Adipocyte (in vitro differentiated cells): ENCODE measurements at regions not wholly inside any gene's neighbourhood (a gene's known extent, or its start where the extent isn't known, plus 50 kb on each side); places are given as distances from the start of the nearest gene placed in this dataset.

Experiments used
- DNase-seq: peaks from one replicate; pipeline ENCODE4 v3.0.0-alpha.2; 2015; ENCODE audit warnings: low read depth
- H3K27me3 ChIP-seq: replicated peaks from 2 replicates; pipeline ENCODE4 v1.7.0; 2013; ENCODE audit warnings: mild to moderate bottlenecking, low read length, moderate library complexity; ENCODE audit not compliant: control insufficient read depth, insufficient read depth
- H3K36me3 ChIP-seq: 2 replicates; pipeline ENCODE4 v1.7.0; 2013; ENCODE audit warnings: low read length, mild to moderate bottlenecking, moderate library complexity; ENCODE audit not compliant: control insufficient read depth, insufficient read depth, severe bottlenecking
- H3K4me1 ChIP-seq: 2 replicates; pipeline ENCODE4 v1.7.0; 2013; ENCODE audit warnings: mild to moderate bottlenecking, low read length, moderate library complexity; ENCODE audit not compliant: control insufficient read depth, insufficient read depth
- H3K4me3 ChIP-seq: 2 replicates; pipeline ENCODE4 v1.7.0; 2013; ENCODE audit warnings: mild to moderate bottlenecking, low read length, moderate library complexity
- H3K9ac ChIP-seq: 2 replicates; pipeline ENCODE4 v1.7.0; 2013; ENCODE audit warnings: mild to moderate bottlenecking, low read length, moderate library complexity
- H3K9me3 ChIP-seq: 2 replicates; pipeline ENCODE4 v1.7.0; 2013; ENCODE audit warnings: mild to moderate bottlenecking, low read length, moderate library complexity; ENCODE audit not compliant: control insufficient read depth

- Histone ChIP-seq H3K9me3 (peaks cover 5% of the 10 kb centered on the region), H3K4me3 (no peak overlapping the region)
- no peak for DNase-seq
These were observed 2233.9 kb upstream of the TENM3 start for GRCh38 chr4:180009316-180009715.

GRCh38 chr4:180028682-180029081, 2214.5 kb upstream of the TENM3 start:
- no peak overlapping the region for H3K9ac ChIP-seq
- peak; percentile 65 for DNase-seq
- no peaks in the 10 kb centered on the region for H3K36me3 ChIP-seq
- no peaks in the 10 kb centered on the region for H3K27me3 ChIP-seq
- no peaks in the 10 kb centered on the region for H3K9me3 ChIP-seq
- H3K4me1 ChIP-seq = no peaks in the 10 kb centered on the region
- no peak overlapping the region for H3K4me3 ChIP-seq

More at GRCh38 chr4:180009316-180009715, 2233.9 kb upstream of the TENM3 start:
- no peak overlapping the region for H3K9ac ChIP-seq
- no peaks in the 10 kb centered on the region for H3K27me3 ChIP-seq
- no peaks in the 10 kb centered on the region for H3K4me1 ChIP-seq
- no peaks in the 10 kb centered on the region for H3K36me3 ChIP-seq

DNA sequence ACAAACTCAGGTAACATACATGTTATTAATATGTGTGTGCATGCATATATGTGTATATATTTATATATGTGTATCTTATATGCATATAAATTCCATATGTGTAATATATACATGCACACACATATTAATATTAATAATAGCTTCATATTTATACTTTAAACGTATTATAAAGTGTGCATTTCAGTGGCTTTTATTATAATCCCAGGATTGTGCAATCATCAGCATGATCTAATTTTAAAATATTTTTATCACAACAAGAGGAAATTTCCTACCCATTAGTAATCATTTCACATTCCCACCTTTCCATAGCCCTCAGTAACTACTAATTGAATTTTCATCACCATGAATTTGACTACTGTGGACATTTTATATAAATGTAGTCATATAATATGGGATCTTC, 2211.9 kb upstream of the TENM3 start:
- Histone ChIP-seq H3K4me1 (no peaks in the 10 kb centered on the region), H3K27me3 (no peaks in the 10 kb centered on the region), H3K4me3 (no peak overlapping the region), H3K9ac (no peak overlapping the region), H3K36me3 (no peaks in the 10 kb centered on the region), H3K9me3 (no peaks in the 10 kb centered on the region)
- peak; percentile 4 for DNase-seq

- DNase-seq = no peak
- Histone ChIP-seq H3K9ac (no peak overlapping the region), H3K9me3 (peaks cover 2% of the 10 kb centered on the region), H3K36me3 (no peaks in the 10 kb centered on the region), H3K27me3 (no peaks in the 10 kb centered on the region), H3K4me1 (no peaks in the 10 kb centered on the region), H3K4me3 (no peak overlapping the region)
These were observed 2201.6 kb upstream of the TENM3 start for GRCh38 chr4:180041576-180041975.

- H3K9me3 ChIP-seq = no peaks in the 10 kb centered on the region
These were observed 2190.6 kb upstream of the TENM3 start for GRCh38 chr4:180052629-180053028.

DNA sequence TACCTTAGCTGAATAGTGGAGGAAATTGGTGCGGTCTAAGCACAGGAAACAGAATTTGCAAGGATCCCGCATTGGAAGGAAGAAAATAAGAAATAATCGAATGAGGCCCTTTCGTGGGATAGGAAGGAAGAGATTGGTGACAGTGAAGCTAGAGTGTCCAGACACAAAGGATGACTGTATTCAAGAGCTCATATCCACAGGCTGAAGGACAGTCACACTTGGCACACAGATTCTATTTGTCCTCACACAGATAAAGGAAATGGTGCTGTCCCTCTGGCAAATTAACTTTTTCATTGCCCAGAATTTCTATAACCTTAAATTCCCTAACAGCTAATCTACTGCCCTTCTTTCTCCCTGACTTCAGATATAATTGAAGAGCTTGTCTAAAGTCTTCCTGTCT, 2188.9 kb upstream of the TENM3 start:
- no peak for DNase-seq
- Histone ChIP-seq H3K27me3 (peaks cover 29% of the 10 kb centered on the region), H3K9ac (no peak overlapping the region), H3K4me3 (no peak overlapping the region), H3K36me3 (no peaks in the 10 kb centered on the region), H3K9me3 (no peaks in the 10 kb centered on the region), H3K4me1 (peaks cover 2% of the 10 kb centered on the region)

More at GRCh38 chr4:180052629-180053028, 2190.6 kb upstream of the TENM3 start:
- Histone ChIP-seq H3K27me3 (peaks cover 25% of the 10 kb centered on the region), H3K9ac (no peak overlapping the region), H3K36me3 (no peaks in the 10 kb centered on the region), H3K4me3 (no peak overlapping the region), H3K4me1 (no peaks in the 10 kb centered on the region)
- no peak for DNase-seq

GRCh38 chr4:180057299-180057721, 2185.9 kb upstream of the TENM3 start:
- Histone ChIP-seq H3K36me3 (no peaks in the 10 kb centered on the region), H3K27me3 (peaks cover 52% of the 10 kb centered on the region), H3K9me3 (no peaks in the 10 kb centered on the region), H3K4me3 (no peak overlapping the region), H3K4me1 (peaks cover 7% of the 10 kb centered on the region), H3K9ac (no peak overlapping the region)
- peak; percentile 22 for DNase-seq

GRCh38 chr4:180057891-180058671, 2185.1 kb upstream of the TENM3 start:
- H3K4me1 ChIP-seq = peaks cover 7% of the 10 kb centered on the region
- DNase-seq = peak; percentile 62
- H3K9ac ChIP-seq = no peak overlapping the region
- no peaks in the 10 kb centered on the region for H3K36me3 ChIP-seq
- peaks cover 52% of the 10 kb centered on the region for H3K27me3 ChIP-seq
- H3K9me3 ChIP-seq = no peaks in the 10 kb centered on the region
- H3K4me3 ChIP-seq = peak overlapping the region; percentile 77

GRCh38 chr4:180058691-180059215, 2184.4 kb upstream of the TENM3 start:
- peak overlapping the region; percentile 76 for H3K4me3 ChIP-seq
- peaks cover 52% of the 10 kb centered on the region for H3K27me3 ChIP-seq
- H3K9me3 ChIP-seq = no peaks in the 10 kb centered on the region
- DNase-seq = peak; percentile 92
- peaks cover 7% of the 10 kb centered on the region for H3K4me1 ChIP-seq
- no peak overlapping the region for H3K9ac ChIP-seq
- no peaks in the 10 kb centered on the region for H3K36me3 ChIP-seq

DNA sequence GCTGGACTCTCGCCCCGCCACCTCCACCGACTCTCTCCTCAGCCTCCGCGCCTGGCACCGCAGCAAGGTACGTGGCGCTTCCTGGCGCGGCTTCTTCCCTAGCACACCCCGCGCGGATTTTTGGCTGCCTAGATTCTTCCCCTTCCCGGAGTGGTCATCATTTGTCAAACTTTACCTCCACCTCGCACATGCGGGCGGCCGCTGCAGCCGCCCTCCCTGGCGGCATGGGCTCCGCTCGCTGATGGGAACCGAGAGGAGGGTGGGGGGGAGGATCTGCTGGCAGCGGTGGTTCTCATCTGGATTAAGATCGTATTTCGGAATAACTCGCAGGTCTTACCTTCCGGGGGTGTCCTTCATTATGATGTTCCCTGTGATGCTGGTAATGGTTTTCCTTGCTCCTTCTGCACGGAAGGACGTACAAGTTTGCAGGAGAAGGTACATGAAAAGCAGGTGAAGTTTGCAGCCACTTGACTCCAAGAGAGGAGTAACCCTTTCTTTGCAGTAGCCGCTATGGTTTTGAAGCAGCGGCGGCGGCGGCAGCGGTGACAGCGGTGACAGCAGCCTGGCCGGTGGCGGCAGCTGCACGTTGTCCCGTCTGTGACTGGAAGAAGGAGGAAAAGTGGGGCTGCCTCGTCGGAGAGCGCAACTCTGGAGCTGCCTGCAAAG, 2183.9 kb upstream of the TENM3 start:
- peak; percentile 48 for DNase-seq
- H3K4me1 ChIP-seq = peaks cover 7% of the 10 kb centered on the region
- no peaks in the 10 kb centered on the region for H3K9me3 ChIP-seq
- H3K4me3 ChIP-seq = peak overlapping the region; percentile 76
- H3K9ac ChIP-seq = no peak overlapping the region
- no peaks in the 10 kb centered on the region for H3K36me3 ChIP-seq
- H3K27me3 ChIP-seq = peaks cover 50% of the 10 kb centered on the region

- H3K9me3 ChIP-seq = no peaks in the 10 kb centered on the region
- peaks cover 47% of the 10 kb centered on the region for H3K27me3 ChIP-seq
- H3K4me3 ChIP-seq = no peak overlapping the region
- peak; percentile 61 for DNase-seq
- peaks cover 7% of the 10 kb centered on the region for H3K4me1 ChIP-seq
- no peak overlapping the region for H3K9ac ChIP-seq
- no peaks in the 10 kb centered on the region for H3K36me3 ChIP-seq
These were observed 2182.9 kb upstream of the TENM3 start for GRCh38 chr4:180060159-180060889.
